Adrenal gland (tissue), 5 donors: ENCODE measurements at regions not wholly inside any gene's neighbourhood (a gene's known extent, or its start where the extent isn't known, plus 50 kb on each side); places are given as distances from the start of the nearest gene placed in this dataset.

Source experiments
- POLR2A ChIP-seq, 2 donors: fragments of 450-650 bp; IDR thresholded peaks; one replicate each; pipeline ENCODE4 v1.6.1; 2017; ENCODE audit warnings: antibody characterized with exemption in 2 of 2, mild to moderate bottlenecking in 2 of 2, moderate library complexity in 1 of 2
- TF ChIP-seq, protein P1 (sequence below), 6 experiments: fragments of 450-650 bp in 4 of 6; fragments of 200-600 bp in 2 of 6; sonication (generic) in 1 of 6; IDR thresholded peaks; 1 replicate in 5 of 6; 2 replicates in 1 of 6; pipeline versions ENCODE4 v1.5.1 to v1.8.0; 2016 to 2021; ENCODE audit warnings: antibody characterized with exemption in 6 of 6, mild to moderate bottlenecking in 2 of 6, moderate library complexity in 1 of 6
- donor health status: DM: no; HTN: no; CAD: no.

DNA sequence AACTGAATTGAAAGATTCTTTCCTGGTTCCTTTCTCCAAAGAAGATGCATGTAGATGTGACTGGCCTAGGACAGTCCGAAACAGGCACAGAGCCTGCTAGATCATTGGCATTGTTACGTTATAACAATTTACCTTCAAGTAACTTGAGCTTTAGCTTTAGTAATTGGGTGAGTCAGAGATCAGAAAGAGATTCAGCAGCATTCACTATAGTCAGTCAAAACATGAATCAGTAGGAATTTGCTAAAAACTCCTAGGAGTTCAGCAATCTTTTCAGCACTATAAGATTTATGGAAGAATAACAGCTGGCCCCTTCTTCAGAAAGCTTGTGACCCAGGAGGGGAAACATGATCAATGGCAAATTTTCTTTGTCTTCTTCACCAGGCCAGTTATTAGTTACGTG is 281.7 kb upstream of the PRDM1 start:
- TF ChIP-seq, protein P1, sequence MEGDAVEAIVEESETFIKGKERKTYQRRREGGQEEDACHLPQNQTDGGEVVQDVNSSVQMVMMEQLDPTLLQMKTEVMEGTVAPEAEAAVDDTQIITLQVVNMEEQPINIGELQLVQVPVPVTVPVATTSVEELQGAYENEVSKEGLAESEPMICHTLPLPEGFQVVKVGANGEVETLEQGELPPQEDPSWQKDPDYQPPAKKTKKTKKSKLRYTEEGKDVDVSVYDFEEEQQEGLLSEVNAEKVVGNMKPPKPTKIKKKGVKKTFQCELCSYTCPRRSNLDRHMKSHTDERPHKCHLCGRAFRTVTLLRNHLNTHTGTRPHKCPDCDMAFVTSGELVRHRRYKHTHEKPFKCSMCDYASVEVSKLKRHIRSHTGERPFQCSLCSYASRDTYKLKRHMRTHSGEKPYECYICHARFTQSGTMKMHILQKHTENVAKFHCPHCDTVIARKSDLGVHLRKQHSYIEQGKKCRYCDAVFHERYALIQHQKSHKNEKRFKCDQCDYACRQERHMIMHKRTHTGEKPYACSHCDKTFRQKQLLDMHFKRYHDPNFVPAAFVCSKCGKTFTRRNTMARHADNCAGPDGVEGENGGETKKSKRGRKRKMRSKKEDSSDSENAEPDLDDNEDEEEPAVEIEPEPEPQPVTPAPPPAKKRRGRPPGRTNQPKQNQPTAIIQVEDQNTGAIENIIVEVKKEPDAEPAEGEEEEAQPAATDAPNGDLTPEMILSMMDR (IDR thresholded peaks at IDR 0.05): no peak
- TF ChIP-seq POLR2A (IDR thresholded peaks at IDR 0.05): no peak
